K562 (cell line): ENCODE measurements at regions not wholly inside any gene's neighbourhood (a gene's known extent, or its start where the extent isn't known, plus 50 kb on each side); places are given as distances from the start of the nearest gene placed in this dataset.
A peak's percentile ranks its signal among the peaks of the same experiment; 100 is the strongest.

ENCODE experiments used
- CBFA2T2 ChIP-seq: fragments of 450-650 bp; conservative IDR thresholded peaks from 2 replicates; pipeline ENCODE4 v1.6.1; 2017; ENCODE audit warnings: mild to moderate bottlenecking
- DIDO1 ChIP-seq: fragments of 450-650 bp; IDR thresholded peaks from 2 replicates; pipeline ENCODE4 v1.6.1; 2016; ENCODE audit warnings: low read depth, missing biosample characterization, missing genetic modification characterization
- EGR1 ChIP-seq: fragments of 450-650 bp; conservative IDR thresholded peaks from 2 replicates; pipeline ENCODE4 v1.6.1; 2017; ENCODE audit warnings: mild to moderate bottlenecking
- GATA2 ChIP-seq: sonication (generic); formaldehyde crosslinking; IDR thresholded peaks from 2 replicates; pipeline ENCODE4 v1.4.0; 2020; ENCODE audit warnings: mild to moderate bottlenecking, missing genetic modification reagents
- HDAC2 ChIP-seq: fragments of 450-650 bp; IDR thresholded peaks from 2 replicates; pipeline ENCODE4 v1.6.1; 2016; ENCODE audit warnings: mild to moderate bottlenecking
- MTA2 ChIP-seq: fragments of 450-650 bp; IDR thresholded peaks from 2 replicates; pipeline ENCODE4 v1.6.1; 2016; ENCODE audit warnings: low read depth
- ZSCAN32 ChIP-seq: fragments of 450-650 bp; formaldehyde crosslinking; IDR thresholded peaks from 2 replicates; pipeline ENCODE4 v1.4.0; 2020; ENCODE audit warnings: mild to moderate bottlenecking, moderate library complexity
- TF ChIP-seq, protein P1 (sequence below), 3 experiments: IDR thresholded peaks in 2 of 3; conservative IDR thresholded peaks in 1 of 3; 2 replicates each; pipeline ENCODE4 v1.5.1; 2011 to 2012; ENCODE audit warnings: low read length in 3 of 3, mild to moderate bottlenecking in 3 of 3, control low read depth in 2 of 3, improper control_type of control experiment in 1 of 3, inconsistent platforms in 1 of 3, low read depth in 1 of 3, mixed read lengths in 1 of 3, moderate library complexity in 1 of 3; ENCODE audit not compliant: insufficient read depth in 2 of 3
- TF ChIP-seq, protein P2 (sequence below): sonication (generic); formaldehyde crosslinking; IDR thresholded peaks from 2 replicates; pipeline ENCODE4 v1.8.0; 2022; ENCODE audit warnings: mild to moderate bottlenecking, missing genetic modification reagents

DNA sequence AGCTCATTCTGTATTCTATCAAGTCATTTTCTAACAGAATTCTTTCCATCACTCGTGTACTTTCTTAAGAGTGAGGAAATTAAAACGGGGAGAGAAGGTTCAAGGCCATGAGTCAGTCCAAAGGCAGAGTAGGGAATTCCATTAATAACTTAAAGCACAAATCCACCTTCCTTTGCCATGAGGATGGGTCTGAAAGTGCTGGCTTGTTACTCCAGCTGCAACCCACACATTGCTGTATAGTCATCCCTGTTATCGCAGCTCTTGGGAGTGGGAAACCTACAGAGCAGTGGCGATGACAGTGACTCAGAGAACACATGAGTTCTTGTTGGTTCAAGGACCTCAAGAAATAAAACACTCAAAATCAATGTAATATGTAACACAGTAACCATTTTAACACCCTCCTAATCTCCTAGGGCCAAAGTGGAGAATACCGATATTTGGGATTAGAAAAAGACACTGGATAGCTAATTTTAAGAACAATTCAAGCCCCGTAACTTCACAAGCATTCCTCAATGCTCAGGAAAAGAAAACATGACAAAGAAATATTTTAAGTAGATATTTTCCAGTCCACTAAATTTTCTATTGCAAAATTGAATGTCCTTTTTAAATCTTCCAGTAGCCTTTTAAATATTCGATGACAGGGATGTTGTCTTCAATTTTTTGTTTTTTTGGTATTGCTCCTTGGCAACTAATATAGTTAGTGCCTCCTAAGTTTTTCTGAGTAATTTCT is 179.9 kb upstream of the THBS1 start:
- TF ChIP-seq MTA2 (no peak), DIDO1 (tag) (no peak), GATA2 (CRISPR knock-in tag) (no peak), CBFA2T2 (no peak), EGR1 (0 out of 2 replicates have a peak, but pooled peaks have one; percentile 7), ZSCAN32 (CRISPR knock-in tag) (no peak), HDAC2 (no peak)
- TF ChIP-seq, protein P1, sequence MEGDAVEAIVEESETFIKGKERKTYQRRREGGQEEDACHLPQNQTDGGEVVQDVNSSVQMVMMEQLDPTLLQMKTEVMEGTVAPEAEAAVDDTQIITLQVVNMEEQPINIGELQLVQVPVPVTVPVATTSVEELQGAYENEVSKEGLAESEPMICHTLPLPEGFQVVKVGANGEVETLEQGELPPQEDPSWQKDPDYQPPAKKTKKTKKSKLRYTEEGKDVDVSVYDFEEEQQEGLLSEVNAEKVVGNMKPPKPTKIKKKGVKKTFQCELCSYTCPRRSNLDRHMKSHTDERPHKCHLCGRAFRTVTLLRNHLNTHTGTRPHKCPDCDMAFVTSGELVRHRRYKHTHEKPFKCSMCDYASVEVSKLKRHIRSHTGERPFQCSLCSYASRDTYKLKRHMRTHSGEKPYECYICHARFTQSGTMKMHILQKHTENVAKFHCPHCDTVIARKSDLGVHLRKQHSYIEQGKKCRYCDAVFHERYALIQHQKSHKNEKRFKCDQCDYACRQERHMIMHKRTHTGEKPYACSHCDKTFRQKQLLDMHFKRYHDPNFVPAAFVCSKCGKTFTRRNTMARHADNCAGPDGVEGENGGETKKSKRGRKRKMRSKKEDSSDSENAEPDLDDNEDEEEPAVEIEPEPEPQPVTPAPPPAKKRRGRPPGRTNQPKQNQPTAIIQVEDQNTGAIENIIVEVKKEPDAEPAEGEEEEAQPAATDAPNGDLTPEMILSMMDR (IDR thresholded peaks at IDR 0.05 in 2 of 3, conservative IDR thresholded peaks at IDR 0.05 in 1 of 3; ENCODE audit: insufficient read depth in 2 of 3, low read depth in 1 of 3, low read length in 3 of 3), result no peak
- TF ChIP-seq, protein P2, sequence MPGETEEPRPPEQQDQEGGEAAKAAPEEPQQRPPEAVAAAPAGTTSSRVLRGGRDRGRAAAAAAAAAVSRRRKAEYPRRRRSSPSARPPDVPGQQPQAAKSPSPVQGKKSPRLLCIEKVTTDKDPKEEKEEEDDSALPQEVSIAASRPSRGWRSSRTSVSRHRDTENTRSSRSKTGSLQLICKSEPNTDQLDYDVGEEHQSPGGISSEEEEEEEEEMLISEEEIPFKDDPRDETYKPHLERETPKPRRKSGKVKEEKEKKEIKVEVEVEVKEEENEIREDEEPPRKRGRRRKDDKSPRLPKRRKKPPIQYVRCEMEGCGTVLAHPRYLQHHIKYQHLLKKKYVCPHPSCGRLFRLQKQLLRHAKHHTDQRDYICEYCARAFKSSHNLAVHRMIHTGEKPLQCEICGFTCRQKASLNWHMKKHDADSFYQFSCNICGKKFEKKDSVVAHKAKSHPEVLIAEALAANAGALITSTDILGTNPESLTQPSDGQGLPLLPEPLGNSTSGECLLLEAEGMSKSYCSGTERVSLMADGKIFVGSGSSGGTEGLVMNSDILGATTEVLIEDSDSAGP (CRISPR knock-in tag), result no peak
